ENCODE measurements at regions not wholly inside any gene's neighbourhood (a gene's known extent, or its start where the extent isn't known, plus 50 kb on each side); places are given as distances from the start of the nearest gene placed in this dataset.
"Not testable (repeated sequence)": the region's sequence is repeated elsewhere in the genome, so short reads cannot be mapped to it uniquely, and the experiment has no call there.

DNA sequence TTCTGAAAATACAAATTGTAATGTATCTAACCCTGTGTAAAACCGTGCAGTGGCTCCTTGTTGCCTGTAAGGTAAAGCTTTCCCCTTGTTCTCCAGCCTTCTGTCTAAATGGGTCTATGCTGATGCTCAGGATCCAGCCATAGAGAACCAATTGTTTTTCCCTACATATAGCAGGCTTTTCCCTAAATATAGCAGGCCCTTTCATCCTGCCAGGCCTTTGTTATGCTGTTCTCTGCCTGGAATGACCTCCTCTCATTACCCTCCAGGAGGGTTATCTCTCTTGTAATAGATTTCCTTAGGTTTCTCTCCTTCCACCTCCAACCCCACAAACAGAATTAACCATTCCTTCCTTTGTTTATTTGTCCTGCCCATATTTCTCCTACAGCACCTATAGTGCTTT lies 106.5 kb upstream of the NBPF19 start:
- not testable (repeated sequence) for TF ChIP-seq EZH2 (IDR thresholded peaks at IDR 0.05; ENCODE audit: low read depth)
- TF ChIP-seq, protein P1, sequence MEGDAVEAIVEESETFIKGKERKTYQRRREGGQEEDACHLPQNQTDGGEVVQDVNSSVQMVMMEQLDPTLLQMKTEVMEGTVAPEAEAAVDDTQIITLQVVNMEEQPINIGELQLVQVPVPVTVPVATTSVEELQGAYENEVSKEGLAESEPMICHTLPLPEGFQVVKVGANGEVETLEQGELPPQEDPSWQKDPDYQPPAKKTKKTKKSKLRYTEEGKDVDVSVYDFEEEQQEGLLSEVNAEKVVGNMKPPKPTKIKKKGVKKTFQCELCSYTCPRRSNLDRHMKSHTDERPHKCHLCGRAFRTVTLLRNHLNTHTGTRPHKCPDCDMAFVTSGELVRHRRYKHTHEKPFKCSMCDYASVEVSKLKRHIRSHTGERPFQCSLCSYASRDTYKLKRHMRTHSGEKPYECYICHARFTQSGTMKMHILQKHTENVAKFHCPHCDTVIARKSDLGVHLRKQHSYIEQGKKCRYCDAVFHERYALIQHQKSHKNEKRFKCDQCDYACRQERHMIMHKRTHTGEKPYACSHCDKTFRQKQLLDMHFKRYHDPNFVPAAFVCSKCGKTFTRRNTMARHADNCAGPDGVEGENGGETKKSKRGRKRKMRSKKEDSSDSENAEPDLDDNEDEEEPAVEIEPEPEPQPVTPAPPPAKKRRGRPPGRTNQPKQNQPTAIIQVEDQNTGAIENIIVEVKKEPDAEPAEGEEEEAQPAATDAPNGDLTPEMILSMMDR (conservative IDR thresholded peaks at IDR 0.05) = not testable (repeated sequence)

Data from PC-9 (cell line).